ENCODE measurements at regions not wholly inside any gene's neighbourhood (a gene's known extent, or its start where the extent isn't known, plus 50 kb on each side); places are given as distances from the start of the nearest gene placed in this dataset.

GRCh38 chr5:6135977-6136376 is 242.4 kb downstream of the MED10 start:
- no peak overlapping the region for H3K4me3 ChIP-seq (ENCODE audit: low read length)
- no peak for TF ChIP-seq CTCF (conservative IDR thresholded peaks at IDR 0.05; ENCODE audit: low read length)
- no peak for DNase-seq (ENCODE audit: low read depth)

DNA sequence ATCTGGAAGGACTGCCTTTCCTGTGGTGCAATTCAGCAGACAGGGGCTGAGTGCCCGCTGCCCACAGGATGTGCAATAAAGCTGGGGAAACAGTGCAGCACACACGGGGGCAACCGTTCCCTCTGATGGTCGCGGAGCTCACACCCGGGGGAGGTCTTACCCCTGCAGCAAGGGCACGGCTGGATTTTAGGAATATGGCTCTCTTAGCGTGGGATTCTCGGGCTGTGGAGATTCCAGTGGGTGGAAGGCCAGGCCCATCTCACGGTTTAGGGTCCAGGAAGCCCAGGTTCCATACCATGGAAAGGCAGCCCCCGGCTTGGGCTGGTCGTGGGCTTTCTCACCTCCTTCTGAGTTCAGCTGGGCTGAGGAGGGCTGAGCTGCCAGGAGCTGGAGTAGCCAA is 244.1 kb downstream of the MED10 start:
- H3K4me3 ChIP-seq (ENCODE audit: low read length), result no peak overlapping the region
- no peak for TF ChIP-seq CTCF (conservative IDR thresholded peaks at IDR 0.05; ENCODE audit: low read length)
- no peak for DNase-seq (ENCODE audit: low read depth)

- TF ChIP-seq CTCF (conservative IDR thresholded peaks at IDR 0.05; ENCODE audit: low read length), result no peak
- no peak for DNase-seq (ENCODE audit: low read depth)
- no peak overlapping the region for H3K4me3 ChIP-seq (ENCODE audit: low read length)
Observed at GRCh38 chr5:6125781-6126180, 252.6 kb downstream of the MED10 start.

GRCh38 chr5:6118691-6119090 is 259.7 kb downstream of the MED10 start:
- DNase-seq (ENCODE audit: low read depth), result no peak
- H3K4me3 ChIP-seq (ENCODE audit: low read length), result no peak overlapping the region
- no peak for TF ChIP-seq CTCF (conservative IDR thresholded peaks at IDR 0.05; ENCODE audit: low read length)

DNA sequence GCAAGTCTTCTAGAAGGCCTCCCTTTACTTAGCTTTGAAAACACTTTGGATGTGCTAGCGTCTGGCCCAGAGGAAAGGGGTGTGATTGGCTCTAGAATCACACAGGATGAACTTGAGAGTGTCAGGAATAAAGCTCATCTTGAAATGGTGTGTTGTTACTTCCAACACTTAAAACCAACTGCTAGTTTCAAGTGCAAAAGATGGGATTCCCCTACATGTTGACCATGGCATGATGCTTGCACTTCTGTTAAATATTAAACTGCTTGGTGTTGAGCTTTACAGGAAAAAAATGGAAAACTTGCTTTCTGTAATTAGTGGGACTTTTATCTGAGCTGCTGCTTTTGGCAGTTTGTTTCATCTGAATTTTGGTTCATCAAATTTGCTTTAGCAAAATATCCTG is 261.1 kb downstream of the MED10 start:
- H3K4me3 ChIP-seq (ENCODE audit: low read length), result no peak overlapping the region
- no peak for DNase-seq (ENCODE audit: low read depth)
- TF ChIP-seq CTCF (conservative IDR thresholded peaks at IDR 0.05; ENCODE audit: low read length), result no peak

DNA sequence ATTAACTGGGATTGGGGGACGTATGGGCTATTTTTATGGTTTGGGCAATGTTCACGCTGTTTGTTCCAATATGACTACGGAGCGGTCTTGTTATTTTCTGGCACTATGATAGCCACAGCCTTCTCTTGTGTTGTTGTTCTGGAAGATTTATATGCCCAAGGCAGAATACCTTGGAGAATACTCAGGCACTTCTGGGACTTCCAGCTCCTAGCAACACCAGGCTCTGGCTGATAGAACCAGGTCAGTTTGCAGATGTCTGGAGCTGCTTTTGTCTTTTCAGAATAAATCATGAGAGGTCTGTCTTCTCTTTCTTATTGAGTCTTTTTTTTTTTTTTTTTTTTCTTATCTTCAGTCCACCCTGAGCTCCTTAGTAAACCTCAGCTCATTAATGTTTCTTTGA is 262.5 kb downstream of the MED10 start:
- no peak for DNase-seq (ENCODE audit: low read depth)
- no peak for TF ChIP-seq CTCF (conservative IDR thresholded peaks at IDR 0.05; ENCODE audit: low read length)
- no peak overlapping the region for H3K4me3 ChIP-seq (ENCODE audit: low read length)

DNA sequence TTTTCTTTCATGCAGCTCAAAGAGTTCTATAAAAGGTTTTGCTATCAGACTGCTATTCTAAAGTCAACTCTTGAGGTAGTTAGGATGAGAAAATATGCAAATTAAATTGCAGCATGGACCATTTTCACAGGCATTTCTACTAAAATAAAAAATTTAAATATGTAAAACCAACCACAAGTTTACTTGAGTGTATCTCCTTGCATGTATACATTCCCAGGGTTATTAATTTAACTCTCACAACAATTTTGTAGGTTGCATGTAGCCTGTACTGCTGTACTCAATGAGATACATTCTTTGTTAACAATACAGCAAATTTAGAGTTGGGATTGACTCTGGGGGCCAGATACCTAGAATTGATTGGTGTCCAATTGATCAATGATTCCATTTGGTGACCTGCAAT is 265.8 kb downstream of the MED10 start:
- H3K4me3 ChIP-seq (ENCODE audit: low read length), result no peak overlapping the region
- no peak for TF ChIP-seq CTCF (conservative IDR thresholded peaks at IDR 0.05; ENCODE audit: low read length)
- DNase-seq (ENCODE audit: low read depth), result no peak
